Mammary epithelial cell (primary cell): ENCODE measurements at regions not wholly inside any gene's neighbourhood (a gene's known extent, or its start where the extent isn't known, plus 50 kb on each side); places are given as distances from the start of the nearest gene placed in this dataset.
"Not testable (repeated sequence)": the region's sequence is repeated elsewhere in the genome, so short reads cannot be mapped to it uniquely, and the experiment has no call there.

Experiments
- EZH2 ChIP-seq: IDR thresholded peaks from 2 replicates; pipeline ENCODE4 v1.6.1; 2012; ENCODE audit warnings: low read length, inconsistent platforms, borderline replicate concordance
- TF ChIP-seq, protein P1 (sequence below), 2 donors: IDR thresholded peaks in 1 of 2; conservative IDR thresholded peaks in 1 of 2; 2 replicates each; pipeline ENCODE4 v1.5.1; 2011 to 2012; ENCODE audit warnings: inconsistent platforms in 2 of 2, low read length in 2 of 2, mild to moderate bottlenecking in 2 of 2, control low read depth in 1 of 2, low read depth in 1 of 2; ENCODE audit not compliant: insufficient read depth in 1 of 2; ENCODE audit errors: extremely low read depth in 1 of 2

DNA sequence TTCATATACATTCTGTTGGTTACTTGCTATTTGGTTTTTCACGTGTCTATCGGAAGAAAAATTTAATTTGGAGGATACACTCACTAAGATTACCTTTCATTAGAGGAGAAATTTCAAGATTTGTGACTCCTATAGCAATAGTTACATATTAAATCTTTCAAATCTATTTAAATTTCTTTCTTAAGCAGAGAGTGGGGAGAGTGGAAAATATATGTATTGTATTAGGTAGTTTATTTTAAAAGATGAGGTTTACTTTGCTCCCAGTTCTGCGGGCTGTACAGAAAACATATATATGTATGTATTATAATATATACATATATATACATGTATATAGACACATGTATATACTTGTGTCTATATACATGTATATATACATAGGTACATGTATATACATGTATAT is 402.3 kb upstream of the MIR17HG start:
- TF ChIP-seq, protein P1, sequence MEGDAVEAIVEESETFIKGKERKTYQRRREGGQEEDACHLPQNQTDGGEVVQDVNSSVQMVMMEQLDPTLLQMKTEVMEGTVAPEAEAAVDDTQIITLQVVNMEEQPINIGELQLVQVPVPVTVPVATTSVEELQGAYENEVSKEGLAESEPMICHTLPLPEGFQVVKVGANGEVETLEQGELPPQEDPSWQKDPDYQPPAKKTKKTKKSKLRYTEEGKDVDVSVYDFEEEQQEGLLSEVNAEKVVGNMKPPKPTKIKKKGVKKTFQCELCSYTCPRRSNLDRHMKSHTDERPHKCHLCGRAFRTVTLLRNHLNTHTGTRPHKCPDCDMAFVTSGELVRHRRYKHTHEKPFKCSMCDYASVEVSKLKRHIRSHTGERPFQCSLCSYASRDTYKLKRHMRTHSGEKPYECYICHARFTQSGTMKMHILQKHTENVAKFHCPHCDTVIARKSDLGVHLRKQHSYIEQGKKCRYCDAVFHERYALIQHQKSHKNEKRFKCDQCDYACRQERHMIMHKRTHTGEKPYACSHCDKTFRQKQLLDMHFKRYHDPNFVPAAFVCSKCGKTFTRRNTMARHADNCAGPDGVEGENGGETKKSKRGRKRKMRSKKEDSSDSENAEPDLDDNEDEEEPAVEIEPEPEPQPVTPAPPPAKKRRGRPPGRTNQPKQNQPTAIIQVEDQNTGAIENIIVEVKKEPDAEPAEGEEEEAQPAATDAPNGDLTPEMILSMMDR (conservative IDR thresholded peaks at IDR 0.05 in 1 of 2, IDR thresholded peaks at IDR 0.05 in 1 of 2; ENCODE audit: extremely low read depth in 1 of 2, insufficient read depth in 1 of 2, low read depth in 1 of 2, low read length in 2 of 2): not testable (repeated sequence)
- TF ChIP-seq EZH2: not testable (repeated sequence)
